ENCODE measurements at regions not wholly inside any gene's neighbourhood (a gene's known extent, or its start where the extent isn't known, plus 50 kb on each side); places are given as distances from the start of the nearest gene placed in this dataset.
A peak's percentile ranks its signal among the peaks of the same experiment; 100 is the strongest.
"Not testable (repeated sequence)": the region's sequence is repeated elsewhere in the genome, so short reads cannot be mapped to it uniquely, and the experiment has no call there.

GRCh38 chr9:95391271-95391670 lies 73.8 kb upstream of the FANCC start:
- DNase-seq (ENCODE audit: low read depth) = not testable (repeated sequence)

- DNase-seq (ENCODE audit: low read depth) = no peak
Measured at GRCh38 chr9:95389373-95389772, 71.9 kb upstream of the FANCC start.

GRCh38 chr9:95386843-95387242 lies 69.3 kb upstream of the FANCC start:
- no peak for DNase-seq (ENCODE audit: low read depth)

GRCh38 chr9:95385521-95385920 lies 68.0 kb upstream of the FANCC start:
- DNase-seq (ENCODE audit: low read depth) = no peak

GRCh38 chr9:95383845-95384244 lies 66.3 kb upstream of the FANCC start:
- no peak for DNase-seq (ENCODE audit: low read depth)

GRCh38 chr9:95383185-95383676 lies 65.7 kb upstream of the FANCC start:
- DNase-seq (ENCODE audit: low read depth) = peak; percentile 65

- no peak for DNase-seq (ENCODE audit: low read depth)
Measured at GRCh38 chr9:95382433-95382832, 64.9 kb upstream of the FANCC start.

- peak; percentile 41 for DNase-seq (ENCODE audit: low read depth)
Measured at GRCh38 chr9:95381221-95381620, 63.7 kb upstream of the FANCC start.

GRCh38 chr9:95379630-95380029 lies 62.1 kb upstream of the FANCC start:
- DNase-seq (ENCODE audit: low read depth) = no peak

- DNase-seq (ENCODE audit: low read depth) = no peak
Measured at GRCh38 chr9:95373782-95374487, 56.4 kb upstream of the FANCC start.

GRCh38 chr9:95373069-95373681 lies 55.7 kb upstream of the FANCC start:
- DNase-seq (ENCODE audit: low read depth) = no peak

GRCh38 chr9:95370064-95370463 lies 52.6 kb upstream of the FANCC start:
- no peak for DNase-seq (ENCODE audit: low read depth)

- no peak for DNase-seq (ENCODE audit: low read depth)
Measured at GRCh38 chr9:95368377-95369160, 51.1 kb upstream of the FANCC start.
